K562 (cell line): ENCODE measurements at regions not wholly inside any gene's neighbourhood (a gene's known extent, or its start where the extent isn't known, plus 50 kb on each side); places are given as distances from the start of the nearest gene placed in this dataset.
"Not testable (repeated sequence)": the region's sequence is repeated elsewhere in the genome, so short reads cannot be mapped to it uniquely, and the experiment has no call there.

Source experiments
- GABPA ChIP-seq: fragments of 200-800 bp; sonication (Bioruptor generic); conservative IDR thresholded peaks from 2 replicates; pipeline ENCODE4 v1.6.1; 2016; ENCODE audit warnings: low read depth, missing genetic modification characterization, missing compliant biosample characterization
- HDAC3 ChIP-seq: fragments of 450-650 bp; IDR thresholded peaks from 2 replicates; pipeline ENCODE4 v1.6.1; 2018; ENCODE audit warnings: borderline replicate concordance, mild to moderate bottlenecking, moderate library complexity; ENCODE audit not compliant: partially characterized antibody
- ZFX ChIP-seq: sonication (generic); formaldehyde crosslinking; IDR thresholded peaks from 2 replicates; pipeline ENCODE4 v1.8.0; 2022; ENCODE audit warnings: mild to moderate bottlenecking, missing genetic modification reagents, moderate library complexity

- TF ChIP-seq ZFX; HDAC3; GABPA (tag): not testable (repeated sequence)
Measured at GRCh38 chr5:89800735-89801134, 608.8 kb downstream of the CETN3 start.
